H1 (cell line): ENCODE measurements at regions not wholly inside any gene's neighbourhood (a gene's known extent, or its start where the extent isn't known, plus 50 kb on each side); places are given as distances from the start of the nearest gene placed in this dataset.

Experiments used
- CHD7 ChIP-seq: fragments of 300-600 bp; sonication (generic); IDR thresholded peaks from 2 replicates; pipeline ENCODE4 v1.7.1; 2012; ENCODE audit warnings: low read length, moderate library complexity, mild to moderate bottlenecking, inconsistent platforms; ENCODE audit not compliant: insufficient replicate concordance
- PHF8 ChIP-seq: fragments of 200-600 bp; sonication (generic); conservative IDR thresholded peaks from 2 replicates; pipeline ENCODE4 v1.7.1; 2012; ENCODE audit warnings: low read depth, mild to moderate bottlenecking, inconsistent platforms, low read length, moderate library complexity
- SIRT6 ChIP-seq: IDR thresholded peaks from one replicate; pipeline ENCODE4 v1.7.1; 2012; ENCODE audit warnings: low read length, inconsistent platforms

- TF ChIP-seq SIRT6: no peak
- no peak for TF ChIP-seq PHF8
- TF ChIP-seq CHD7: no peak
These were observed 71.4 kb upstream of the THSD7B start (continued) for GRCh38 chr2:136693966-136694365.
